HepG2 (cell line): ENCODE measurements at regions not wholly inside any gene's neighbourhood (a gene's known extent, or its start where the extent isn't known, plus 50 kb on each side); places are given as distances from the start of the nearest gene placed in this dataset.

Experiments used
- CSRNP1 ChIP-seq: sonication (generic); formaldehyde crosslinking; IDR thresholded peaks from 2 replicates; pipeline ENCODE4 v1.8.1; 2023; ENCODE audit warnings: mild to moderate bottlenecking, missing genetic modification reagents
- EHMT2 ChIP-seq: fragments of 200-600 bp; sonication (generic); IDR thresholded peaks from 2 replicates; pipeline ENCODE4 v1.7.0; 2017; ENCODE audit warnings: antibody characterized with exemption, low read depth, low read length, borderline replicate concordance
- GFI1 ChIP-seq: sonication (generic); formaldehyde crosslinking; IDR thresholded peaks from 2 replicates; pipeline ENCODE4 v1.5.0; 2020; ENCODE audit warnings: missing genetic modification reagents, mild to moderate bottlenecking, borderline replicate concordance
- IRF9 ChIP-seq: sonication (generic); formaldehyde crosslinking; IDR thresholded peaks from 2 replicates; pipeline ENCODE4 v1.8.0; 2022; ENCODE audit warnings: missing genetic modification reagents, mild to moderate bottlenecking, borderline replicate concordance
- MAZ ChIP-seq, 2 experiments: sonication (generic) in 1 of 2; formaldehyde crosslinking in 1 of 2; IDR thresholded peaks; 2 replicates each; pipeline versions ENCODE4 v1.5.0 to v1.6.1; 2012 to 2020; ENCODE audit warnings: low read depth in 2 of 2, mild to moderate bottlenecking in 2 of 2, borderline replicate concordance in 1 of 2, improper control_type of control experiment in 1 of 2, low read length in 1 of 2, missing genetic modification reagents in 1 of 2, moderate library complexity in 1 of 2
- NCOA1 ChIP-seq: sonication (generic); formaldehyde crosslinking; IDR thresholded peaks from 2 replicates; pipeline ENCODE4 v1.9.0; 2021; ENCODE audit warnings: missing genetic modification reagents
- PAF1 ChIP-seq: IDR thresholded peaks from 2 replicates; pipeline ENCODE4 v1.6.1; 2016; ENCODE audit warnings: missing genetic modification reagents, missing compliant biosample characterization
- SIX1 ChIP-seq: sonication (generic); formaldehyde crosslinking; IDR thresholded peaks from 2 replicates; pipeline ENCODE4 v1.4.0; 2020; ENCODE audit warnings: missing genetic modification reagents, borderline replicate concordance
- SMC3 ChIP-seq: IDR thresholded peaks from 2 replicates; pipeline ENCODE4 v1.6.1; 2011; ENCODE audit warnings: low read length, improper control_type of control experiment
- ZC3H13 ChIP-seq: sonication (generic); formaldehyde crosslinking; IDR thresholded peaks from 2 replicates; pipeline ENCODE4 v1.8.1; 2023; ENCODE audit warnings: mild to moderate bottlenecking, missing genetic modification reagents, moderate library complexity
- ZFP36L2 ChIP-seq: sonication (generic); formaldehyde crosslinking; IDR thresholded peaks from 2 replicates; pipeline ENCODE4 v1.4.0; 2020; ENCODE audit warnings: missing genetic modification reagents
- ZNF225 ChIP-seq: sonication (generic); formaldehyde crosslinking; IDR thresholded peaks from 2 replicates; pipeline ENCODE4 v1.4.0; 2020; ENCODE audit warnings: mild to moderate bottlenecking, missing genetic modification reagents
- ZNF501 ChIP-seq: sonication (generic); formaldehyde crosslinking; IDR thresholded peaks from 2 replicates; pipeline ENCODE4 v1.5.1; 2020; ENCODE audit warnings: mild to moderate bottlenecking, moderate library complexity, missing genetic modification reagents
- ZNF781 ChIP-seq: sonication (generic); formaldehyde crosslinking; IDR thresholded peaks from 2 replicates; pipeline ENCODE4 v1.5.1; 2020; ENCODE audit warnings: borderline replicate concordance, mild to moderate bottlenecking, missing genetic modification reagents; ENCODE audit errors: not compliant biosample characterization
- ZNF878 ChIP-seq: sonication (generic); formaldehyde crosslinking; IDR thresholded peaks from 2 replicates; pipeline ENCODE4 v1.8.1; 2023; ENCODE audit warnings: mild to moderate bottlenecking, missing genetic modification reagents, moderate library complexity

GRCh38 chr12:60704171-60704914 lies 1108.5 kb downstream of the SLC16A7 start (continued):
- TF ChIP-seq CSRNP1 (CRISPR knock-in tag) (no peak), IRF9 (CRISPR knock-in tag) (no peak), PAF1 (no peak), ZFP36L2 (CRISPR knock-in tag) (no peak), GFI1 (CRISPR knock-in tag) (no peak), ZNF225 (no peak), ZNF878 (CRISPR knock-in tag) (no peak), SIX1 (CRISPR knock-in tag) (no peak), SMC3 (no peak), EHMT2 (no peak), ZC3H13 (no peak), ZNF781 (no peak), MAZ (IDR thresholded peaks at IDR 0.05; ENCODE audit: borderline replicate concordance, low read depth, low read length) (no peak), MAZ (CRISPR knock-in tag; IDR thresholded peaks at IDR 0.05; ENCODE audit: low read depth) (no peak), NCOA1 (no peak), ZNF501 (CRISPR knock-in tag) (no peak)
